GM23338 (cell line): ENCODE measurements at regions not wholly inside any gene's neighbourhood (a gene's known extent, or its start where the extent isn't known, plus 50 kb on each side); places are given as distances from the start of the nearest gene placed in this dataset.

Source experiments
- ATAC-seq: fragments of 200-7000 bp; cut with Tn5 transposase; 3 replicates; pipeline ENCODE4 v1.9.1; 2020
- DNase-seq: peaks from one replicate; pipeline ENCODE4 v3.0.0-alpha.2; 2015; ENCODE audit warnings: low spot score
- H2AFZ ChIP-seq: fragments of 200-600 bp; sonication (generic); 2 replicates; pipeline ENCODE4 v1.8.0; 2016; ENCODE audit warnings: antibody characterized with exemption, mild to moderate bottlenecking, moderate library complexity
- H3F3A ChIP-seq: fragments of 200-600 bp; sonication (generic); replicated peaks from 2 replicates; pipeline ENCODE4 v1.8.0; 2017; ENCODE audit warnings: antibody characterized with exemption, mixed run types, low read depth
- H3K27ac ChIP-seq: fragments of 200-600 bp; sonication (generic); 2 replicates; pipeline ENCODE4 v1.6.1; 2016; ENCODE audit warnings: low read depth
- H3K27me3 ChIP-seq: fragments of 200-600 bp; sonication (generic); 2 replicates; pipeline ENCODE4 v1.8.0; 2016; ENCODE audit warnings: mild to moderate bottlenecking, mixed run types, moderate library complexity; ENCODE audit not compliant: insufficient read depth
- H3K36me3 ChIP-seq: fragments of 200-600 bp; sonication (generic); 2 replicates; pipeline ENCODE4 v1.8.0; 2016; ENCODE audit warnings: mild to moderate bottlenecking; ENCODE audit not compliant: insufficient read depth
- H3K4me1 ChIP-seq: fragments of 200-600 bp; sonication (generic); 2 replicates; pipeline ENCODE4 v1.8.0; 2016; ENCODE audit warnings: mild to moderate bottlenecking, moderate library complexity; ENCODE audit not compliant: insufficient read depth
- H3K4me2 ChIP-seq: fragments of 200-600 bp; sonication (generic); 2 replicates; pipeline ENCODE4 v1.7.1; 2017; ENCODE audit warnings: mixed run types
- H3K4me3 ChIP-seq: fragments of 200-600 bp; sonication (generic); 2 replicates; pipeline ENCODE4 v1.6.1; 2016; ENCODE audit warnings: mixed run types
- H3K79me2 ChIP-seq: fragments of 200-600 bp; sonication (generic); replicated peaks from 2 replicates; pipeline ENCODE4 v1.8.0; 2017; ENCODE audit warnings: mild to moderate bottlenecking; ENCODE audit not compliant: insufficient read depth
- H3K9me2 ChIP-seq: fragments of 200-600 bp; sonication (generic); 2 replicates; pipeline ENCODE4 v1.8.0; 2017; ENCODE audit not compliant: insufficient read depth
- H4K20me1 ChIP-seq: fragments of 200-600 bp; sonication (generic); replicated peaks from 2 replicates; pipeline ENCODE4 v1.8.0; 2017; ENCODE audit warnings: mild to moderate bottlenecking; ENCODE audit not compliant: insufficient read depth
- H3K27ac Mint-ChIP-seq: 2 replicates; pipeline ENCODE4 v1.8.0; 2020; ENCODE audit warnings: inconsistent platforms, mild to moderate bottlenecking, moderate library complexity, mixed read lengths
- H3K27me3 Mint-ChIP-seq: 3 replicates; pipeline ENCODE4 v1.8.0; 2022; ENCODE audit warnings: low read depth, mild to moderate bottlenecking, moderate library complexity, mixed read lengths, inconsistent platforms; ENCODE audit not compliant: insufficient read depth, poor library complexity
- H3K36me3 Mint-ChIP-seq: 3 replicates; pipeline ENCODE4 v1.8.0; 2021; ENCODE audit warnings: low read depth, mild to moderate bottlenecking, inconsistent platforms, moderate library complexity, mixed read lengths
- H3K4me1 Mint-ChIP-seq: 3 replicates; pipeline ENCODE4 v1.8.0; 2020; ENCODE audit warnings: mild to moderate bottlenecking, inconsistent platforms, mixed read lengths
- H3K4me3 Mint-ChIP-seq: 3 replicates; pipeline ENCODE4 v1.8.0; 2021; ENCODE audit warnings: moderate library complexity, mild to moderate bottlenecking, inconsistent platforms, mixed read lengths
- H3K9me3 Mint-ChIP-seq: 3 replicates; pipeline ENCODE4 v1.8.0; 2020; ENCODE audit warnings: moderate library complexity, mild to moderate bottlenecking, inconsistent platforms, mixed read lengths
- NANOG ChIP-seq: IDR thresholded peaks from 2 replicates; pipeline ENCODE4 v1.6.1; 2016; ENCODE audit warnings: antibody characterized with exemption, borderline replicate concordance
- ZNF331 ChIP-seq: fragments of 250-450 bp; sonication (Bioruptor Pico); IDR thresholded peaks from 2 replicates; pipeline ENCODE4 v1.5.0; 2020; ENCODE audit warnings: low read depth, mild to moderate bottlenecking, moderate library complexity
- TF ChIP-seq, protein P1 (sequence below): fragments of 250-450 bp; sonication (Bioruptor Pico); IDR thresholded peaks from 2 replicates; pipeline ENCODE4 v1.5.0; 2020; ENCODE audit warnings: mild to moderate bottlenecking, moderate library complexity

DNA sequence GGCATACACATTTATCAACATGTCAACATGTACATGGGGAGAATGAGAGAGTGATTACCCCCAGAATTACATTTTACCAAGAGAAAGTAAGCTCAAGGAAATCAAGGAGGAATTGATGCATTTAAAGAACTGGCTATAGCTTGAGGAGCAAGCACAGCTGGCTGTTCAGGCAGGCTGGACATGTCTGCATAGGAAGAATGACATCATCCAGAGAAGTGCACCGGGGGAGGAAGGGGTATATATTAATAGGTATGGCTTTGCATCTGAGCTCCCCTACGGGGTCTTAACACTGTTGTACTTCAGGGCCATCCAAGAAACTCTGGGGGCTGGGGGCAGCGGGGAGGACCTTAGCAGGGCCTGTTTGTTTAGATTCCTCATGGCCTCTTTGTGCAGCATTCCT is 222.4 kb upstream of the VCX start:
- no peak overlapping the region for H3K27ac ChIP-seq
- Mint-ChIP-seq H3K4me1 (no peaks in the 10 kb centered on the region), H3K4me3 (no peak overlapping the region), H3K9me3 (no peaks in the 10 kb centered on the region), H3K27ac (no peak overlapping the region), H3K27me3 (peaks cover 2% of the 10 kb centered on the region), H3K36me3 (no peaks in the 10 kb centered on the region)
- no peaks in the 10 kb centered on the region for H3K4me1 ChIP-seq
- no peak overlapping the region for H3K4me3 ChIP-seq
- ATAC-seq (no peak), DNase-seq (no peak)
- H3K9me2 ChIP-seq, result no peaks in the 10 kb centered on the region
- H3K36me3 ChIP-seq, result no peaks in the 10 kb centered on the region
- no peaks in the 10 kb centered on the region for H3K79me2 ChIP-seq
- H3K27me3 ChIP-seq, result no peaks in the 10 kb centered on the region
- H4K20me1 ChIP-seq, result no peaks in the 10 kb centered on the region
- no peak overlapping the region for H2AFZ ChIP-seq
- no peaks in the 10 kb centered on the region for H3F3A ChIP-seq
- TF ChIP-seq ZNF331 (CRISPR knock-in tag) (no peak), NANOG (no peak)
- TF ChIP-seq, protein P1, sequence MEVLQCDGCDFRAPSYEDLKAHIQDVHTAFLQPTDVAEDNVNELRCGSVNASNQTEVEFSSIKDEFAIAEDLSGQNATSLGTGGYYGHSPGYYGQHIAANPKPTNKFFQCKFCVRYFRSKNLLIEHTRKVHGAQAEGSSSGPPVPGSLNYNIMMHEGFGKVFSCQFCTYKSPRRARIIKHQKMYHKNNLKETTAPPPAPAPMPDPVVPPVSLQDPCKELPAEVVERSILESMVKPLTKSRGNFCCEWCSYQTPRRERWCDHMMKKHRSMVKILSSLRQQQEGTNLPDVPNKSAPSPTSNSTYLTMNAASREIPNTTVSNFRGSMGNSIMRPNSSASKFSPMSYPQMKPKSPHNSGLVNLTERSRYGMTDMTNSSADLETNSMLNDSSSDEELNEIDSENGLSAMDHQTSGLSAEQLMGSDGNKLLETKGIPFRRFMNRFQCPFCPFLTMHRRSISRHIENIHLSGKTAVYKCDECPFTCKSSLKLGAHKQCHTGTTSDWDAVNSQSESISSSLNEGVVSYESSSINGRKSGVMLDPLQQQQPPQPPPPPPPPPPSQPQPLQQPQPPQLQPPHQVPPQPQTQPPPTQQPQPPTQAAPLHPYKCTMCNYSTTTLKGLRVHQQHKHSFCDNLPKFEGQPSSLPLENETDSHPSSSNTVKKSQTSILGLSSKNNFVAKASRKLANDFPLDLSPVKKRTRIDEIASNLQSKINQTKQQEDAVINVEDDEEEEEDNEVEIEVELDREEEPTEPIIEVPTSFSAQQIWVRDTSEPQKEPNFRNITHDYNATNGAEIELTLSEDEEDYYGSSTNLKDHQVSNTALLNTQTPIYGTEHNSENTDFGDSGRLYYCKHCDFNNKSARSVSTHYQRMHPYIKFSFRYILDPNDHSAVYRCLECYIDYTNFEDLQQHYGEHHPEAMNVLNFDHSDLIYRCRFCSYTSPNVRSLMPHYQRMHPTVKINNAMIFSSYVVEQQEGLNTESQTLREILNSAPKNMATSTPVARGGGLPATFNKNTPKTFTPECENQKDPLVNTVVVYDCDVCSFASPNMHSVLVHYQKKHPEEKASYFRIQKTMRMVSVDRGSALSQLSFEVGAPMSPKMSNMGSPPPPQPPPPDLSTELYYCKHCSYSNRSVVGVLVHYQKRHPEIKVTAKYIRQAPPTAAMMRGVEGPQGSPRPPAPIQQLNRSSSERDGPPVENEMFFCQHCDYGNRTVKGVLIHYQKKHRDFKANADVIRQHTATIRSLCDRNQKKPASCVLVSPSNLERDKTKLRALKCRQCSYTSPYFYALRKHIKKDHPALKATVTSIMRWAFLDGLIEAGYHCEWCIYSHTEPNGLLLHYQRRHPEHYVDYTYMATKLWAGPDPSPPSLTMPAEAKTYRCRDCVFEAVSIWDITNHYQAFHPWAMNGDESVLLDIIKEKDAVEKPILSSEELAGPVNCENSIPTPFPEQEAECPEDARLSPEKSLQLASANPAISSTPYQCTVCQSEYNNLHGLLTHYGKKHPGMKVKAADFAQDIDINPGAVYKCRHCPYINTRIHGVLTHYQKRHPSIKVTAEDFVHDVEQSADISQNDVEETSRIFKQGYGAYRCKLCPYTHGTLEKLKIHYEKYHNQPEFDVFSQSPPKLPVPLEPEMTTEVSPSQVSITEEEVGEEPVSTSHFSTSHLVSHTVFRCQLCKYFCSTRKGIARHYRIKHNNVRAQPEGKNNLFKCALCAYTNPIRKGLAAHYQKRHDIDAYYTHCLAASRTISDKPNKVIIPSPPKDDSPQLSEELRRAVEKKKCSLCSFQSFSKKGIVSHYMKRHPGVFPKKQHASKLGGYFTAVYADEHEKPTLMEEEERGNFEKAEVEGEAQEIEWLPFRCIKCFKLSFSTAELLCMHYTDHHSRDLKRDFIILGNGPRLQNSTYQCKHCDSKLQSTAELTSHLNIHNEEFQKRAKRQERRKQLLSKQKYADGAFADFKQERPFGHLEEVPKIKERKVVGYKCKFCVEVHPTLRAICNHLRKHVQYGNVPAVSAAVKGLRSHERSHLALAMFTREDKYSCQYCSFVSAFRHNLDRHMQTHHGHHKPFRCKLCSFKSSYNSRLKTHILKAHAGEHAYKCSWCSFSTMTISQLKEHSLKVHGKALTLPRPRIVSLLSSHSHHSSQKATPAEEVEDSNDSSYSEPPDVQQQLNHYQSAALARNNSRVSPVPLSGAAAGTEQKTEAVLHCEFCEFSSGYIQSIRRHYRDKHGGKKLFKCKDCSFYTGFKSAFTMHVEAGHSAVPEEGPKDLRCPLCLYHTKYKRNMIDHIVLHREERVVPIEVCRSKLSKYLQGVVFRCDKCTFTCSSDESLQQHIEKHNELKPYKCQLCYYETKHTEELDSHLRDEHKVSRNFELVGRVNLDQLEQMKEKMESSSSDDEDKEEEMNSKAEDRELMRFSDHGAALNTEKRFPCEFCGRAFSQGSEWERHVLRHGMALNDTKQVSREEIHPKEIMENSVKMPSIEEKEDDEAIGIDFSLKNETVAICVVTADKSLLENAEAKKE (CRISPR knock-in tag), result no peak
- H3K4me2 ChIP-seq, result no peak overlapping the region

DNA sequence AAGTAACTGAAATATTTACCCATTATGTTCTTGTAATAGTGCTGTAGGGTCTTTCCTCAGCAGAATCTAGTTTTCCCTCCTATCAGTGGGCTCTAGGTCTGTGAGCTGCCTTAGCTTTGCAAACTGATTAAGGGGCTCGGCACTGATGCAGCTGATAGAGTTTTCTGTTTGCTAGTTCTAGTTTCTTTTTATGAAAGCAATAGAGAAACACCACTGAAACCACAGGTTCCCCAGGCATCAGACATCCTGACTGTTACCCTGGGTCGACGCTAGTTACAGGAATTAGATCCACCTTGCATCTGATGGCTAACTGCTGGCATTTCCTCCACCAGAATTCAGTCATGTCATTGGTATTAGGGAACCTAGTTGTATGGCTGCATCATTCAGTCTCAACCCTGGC is 225.0 kb upstream of the VCX start:
- no peak overlapping the region for H3K4me3 Mint-ChIP-seq
- H3K27me3 ChIP-seq, result no peaks in the 10 kb centered on the region
- no peak overlapping the region for H3K27ac Mint-ChIP-seq
- H3K4me3 ChIP-seq, result no peak overlapping the region
- H3K27ac ChIP-seq, result no peak overlapping the region
- H3F3A ChIP-seq, result no peaks in the 10 kb centered on the region
- no peaks in the 10 kb centered on the region for H3K36me3 ChIP-seq
- H3K9me2 ChIP-seq, result no peaks in the 10 kb centered on the region
- TF ChIP-seq ZNF331 (CRISPR knock-in tag) (no peak), NANOG (no peak)
- H3K27me3 Mint-ChIP-seq, result no peaks in the 10 kb centered on the region
- no peak overlapping the region for H2AFZ ChIP-seq
- ATAC-seq (no peak), DNase-seq (no peak)
- H3K9me3 Mint-ChIP-seq, result no peaks in the 10 kb centered on the region; the same call in 2 of the 3 replicates
- peaks cover 5% of the 10 kb centered on the region; the same call in 2 of the 3 replicates for H3K4me1 Mint-ChIP-seq
- H3K4me1 ChIP-seq, result no peaks in the 10 kb centered on the region
- H3K36me3 Mint-ChIP-seq, result no peaks in the 10 kb centered on the region
- no peak overlapping the region for H3K4me2 ChIP-seq
- no peaks in the 10 kb centered on the region for H4K20me1 ChIP-seq
- no peaks in the 10 kb centered on the region for H3K79me2 ChIP-seq
